Neuronal stem cell (in vitro differentiated cells): ENCODE measurements at regions not wholly inside any gene's neighbourhood (a gene's known extent, or its start where the extent isn't known, plus 50 kb on each side); places are given as distances from the start of the nearest gene placed in this dataset.
"Not testable (repeated sequence)": the region's sequence is repeated elsewhere in the genome, so short reads cannot be mapped to it uniquely, and the experiment has no call there.

Source experiments
- DNase-seq: peaks from one replicate; pipeline ENCODE4 v3.0.0-alpha.2; 2013; ENCODE audit warnings: low spot score
- H2AFZ ChIP-seq: one replicate; pipeline ENCODE4 v1.6.1; 2013; ENCODE audit warnings: mild to moderate bottlenecking, low read length, inconsistent platforms
- H2AK5ac ChIP-seq: 2 replicates; pipeline ENCODE4 v1.6.1; 2013; ENCODE audit warnings: low read depth, mild to moderate bottlenecking, inconsistent platforms, low read length, moderate library complexity, mixed read lengths
- H2BK120ac ChIP-seq: 2 replicates; pipeline ENCODE4 v1.6.1; 2013; ENCODE audit warnings: low read depth, mild to moderate bottlenecking, inconsistent platforms, low read length, moderate library complexity, mixed read lengths
- H2BK12ac ChIP-seq: one replicate; pipeline ENCODE4 v1.6.1; 2013; ENCODE audit warnings: low read length, inconsistent platforms
- H2BK15ac ChIP-seq: 2 replicates; pipeline ENCODE4 v1.6.1; 2013; ENCODE audit warnings: mild to moderate bottlenecking, low read length, inconsistent platforms, mixed read lengths
- H2BK5ac ChIP-seq: one replicate; pipeline ENCODE4 v1.6.1; 2013; ENCODE audit warnings: inconsistent platforms, mild to moderate bottlenecking, low read length, moderate library complexity
- H3K14ac ChIP-seq: one replicate; pipeline ENCODE4 v1.6.1; 2013; ENCODE audit warnings: low read length, inconsistent platforms
- H3K18ac ChIP-seq: 2 replicates; pipeline ENCODE4 v1.6.1; 2013; ENCODE audit warnings: low read length, inconsistent platforms
- H3K23ac ChIP-seq: 2 replicates; pipeline ENCODE4 v1.6.1; 2013; ENCODE audit warnings: low read depth, mild to moderate bottlenecking, mixed read lengths, low read length, inconsistent platforms; ENCODE audit not compliant: poor library complexity
- H3K27ac ChIP-seq: replicated peaks from 3 replicates; pipeline ENCODE4 v1.5.1; 2013; ENCODE audit warnings: low read length, inconsistent platforms
- H3K27me3 ChIP-seq, 3 experiments: 2 replicates each; pipeline ENCODE4 v1.6.1; 2013; ENCODE audit warnings: low read length in 3 of 3, mild to moderate bottlenecking in 2 of 3, inconsistent platforms in 1 of 3, low read depth in 1 of 3, mixed read lengths in 1 of 3, moderate library complexity in 1 of 3; ENCODE audit not compliant: control insufficient read depth in 3 of 3, insufficient read depth in 3 of 3
- H3K36me3 ChIP-seq, 2 donors: replicated peaks in 1 of 2; 2 replicates each; pipeline ENCODE4 v1.6.1; 2013; ENCODE audit warnings: low read length in 2 of 2; ENCODE audit not compliant: control insufficient read depth in 2 of 2, insufficient read depth in 2 of 2
- H3K4ac ChIP-seq: 2 replicates; pipeline ENCODE4 v1.6.1; 2013; ENCODE audit warnings: inconsistent platforms, mild to moderate bottlenecking, low read length, moderate library complexity
- H3K4me1 ChIP-seq, 2 donors: 1 replicate in 1 of 2; 2 replicates in 1 of 2; pipeline ENCODE4 v1.6.1; 2013; ENCODE audit warnings: low read length in 2 of 2, low read depth in 1 of 2; ENCODE audit not compliant: control insufficient read depth in 2 of 2, insufficient read depth in 1 of 2
- H3K4me2 ChIP-seq: one replicate; pipeline ENCODE4 v1.6.1; 2013; ENCODE audit warnings: mild to moderate bottlenecking, low read length, inconsistent platforms; ENCODE audit not compliant: insufficient read depth, poor library complexity, severe bottlenecking
- H3K4me3 ChIP-seq, 2 donors: 2 replicates each; pipeline ENCODE4 v1.5.1; 2013; ENCODE audit warnings: low read length in 2 of 2, mild to moderate bottlenecking in 2 of 2, inconsistent platforms in 1 of 2, moderate library complexity in 1 of 2
- H3K79me1 ChIP-seq: one replicate; pipeline ENCODE4 v1.6.1; 2013; ENCODE audit warnings: low read depth, mild to moderate bottlenecking, inconsistent platforms, low read length, moderate library complexity
- H3K9ac ChIP-seq: one replicate; pipeline ENCODE4 v1.6.1; 2013; ENCODE audit warnings: mild to moderate bottlenecking, low read depth, low read length, inconsistent platforms; ENCODE audit not compliant: poor library complexity
- H3K9me3 ChIP-seq, 2 donors: replicated peaks in 1 of 2; 2 replicates each; pipeline versions ENCODE3 to v1.6.1; 2013; ENCODE audit warnings: low read length in 2 of 2, mild to moderate bottlenecking in 2 of 2, inconsistent platforms in 1 of 2, low read depth in 1 of 2, mixed read lengths in 1 of 2, moderate library complexity in 1 of 2; ENCODE audit not compliant: control insufficient read depth in 2 of 2, insufficient read depth in 1 of 2
- H4K8ac ChIP-seq: one replicate; pipeline ENCODE4 v1.6.1; 2013; ENCODE audit warnings: low read depth, mild to moderate bottlenecking, inconsistent platforms, low read length, moderate library complexity
- H4K91ac ChIP-seq: one replicate; pipeline ENCODE4 v1.6.1; 2013; ENCODE audit warnings: low read length, low read depth, mild to moderate bottlenecking, inconsistent platforms; ENCODE audit not compliant: poor library complexity
- whole genome bisulfite sequencing, 2 donors: extraction: QIAGEN DNeasy Blood & Tissue Kit; methylation state at CpG; one replicate each; pipeline ENCODE4 v1.1.7; 2013; ENCODE audit warnings: missing lambda C conversion rate in 2 of 2, mixed read lengths in 1 of 2; ENCODE audit not compliant: insufficient read length in 2 of 2, insufficient replicate concordance in 1 of 2; ENCODE audit errors: extremely low coverage in 2 of 2; 5-methylcytosine and 5-hydroxymethylcytosine counted together

DNA sequence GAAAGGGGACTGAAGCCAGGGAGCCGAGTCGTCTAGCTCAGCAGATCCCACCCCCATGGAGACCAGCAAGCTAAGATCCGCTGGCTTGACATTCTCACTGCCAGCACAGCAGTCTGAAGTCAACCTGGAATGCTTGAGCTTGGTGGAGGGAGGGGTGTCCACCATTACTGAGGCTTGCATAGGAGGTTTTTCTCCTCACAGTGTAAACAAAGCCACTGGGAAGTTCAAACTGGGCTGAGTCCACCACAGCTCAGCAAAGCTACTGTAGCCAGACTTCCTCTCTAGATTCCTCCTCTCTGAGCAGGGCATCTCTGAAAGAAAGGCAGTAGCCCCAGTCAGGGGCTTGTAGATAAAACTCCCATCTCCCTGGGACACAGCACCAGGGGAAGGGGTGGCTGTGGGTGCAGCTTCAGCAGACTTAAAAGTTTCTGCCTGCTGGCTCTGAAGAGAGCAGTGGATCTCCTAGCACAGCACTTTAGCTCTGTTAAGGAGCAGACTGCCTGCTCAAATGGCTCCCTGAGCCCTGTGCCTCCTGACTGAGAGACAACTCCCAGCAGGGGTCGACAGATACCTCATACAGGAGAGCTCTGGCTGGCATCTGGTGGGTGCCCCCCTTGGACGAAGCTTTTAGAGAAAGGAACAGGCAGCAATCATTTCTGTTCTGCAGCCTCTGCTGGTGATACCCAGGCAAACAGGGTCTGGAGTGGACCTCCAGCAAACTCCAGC lies 942.0 kb upstream of the ROBO1 start:
- no CpG with 5 or more reads among the region's 5 CpGs for WGBS, 2 donors
- not testable (repeated sequence) for H2BK5ac ChIP-seq, H3K27me3 ChIP-seq, H3K4me2 ChIP-seq, H3K4me1 ChIP-seq, H2AFZ ChIP-seq, H2BK15ac ChIP-seq, H2BK12ac ChIP-seq, H3K36me3 ChIP-seq, H3K79me1 ChIP-seq, H3K4me3 ChIP-seq, H3K18ac ChIP-seq, DNase-seq, H3K27ac ChIP-seq, H4K8ac ChIP-seq, H3K4ac ChIP-seq, H2BK120ac ChIP-seq, H3K9me3 ChIP-seq, H3K23ac ChIP-seq, H3K9ac ChIP-seq, H3K14ac ChIP-seq, H4K91ac ChIP-seq, H2AK5ac ChIP-seq

DNA sequence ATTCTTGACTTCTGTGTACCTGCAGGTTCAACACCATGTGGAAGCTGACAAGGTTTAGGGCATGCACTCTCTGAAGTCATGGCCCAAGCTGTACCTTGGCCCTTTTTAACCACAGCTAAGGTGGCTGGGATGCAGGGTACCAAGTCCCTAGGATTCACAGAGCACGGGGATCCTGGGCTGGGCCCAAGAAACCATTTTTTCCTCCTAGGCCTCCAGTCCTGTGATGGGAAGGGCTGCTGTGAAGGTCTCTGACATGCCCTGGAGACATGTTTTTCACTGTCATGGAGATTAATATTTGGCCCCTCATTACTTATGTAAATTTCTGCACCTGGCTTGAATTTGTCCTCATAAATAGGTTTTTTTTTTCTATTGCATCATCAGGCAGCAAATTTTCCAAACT lies 937.5 kb upstream of the ROBO1 start:
- Histone ChIP-seq H4K91ac (no peak overlapping the region), H4K8ac (no peak overlapping the region)
- WGBS, 2 donors, result no CpG with 5 or more reads among the region's 1 CpG

DNA sequence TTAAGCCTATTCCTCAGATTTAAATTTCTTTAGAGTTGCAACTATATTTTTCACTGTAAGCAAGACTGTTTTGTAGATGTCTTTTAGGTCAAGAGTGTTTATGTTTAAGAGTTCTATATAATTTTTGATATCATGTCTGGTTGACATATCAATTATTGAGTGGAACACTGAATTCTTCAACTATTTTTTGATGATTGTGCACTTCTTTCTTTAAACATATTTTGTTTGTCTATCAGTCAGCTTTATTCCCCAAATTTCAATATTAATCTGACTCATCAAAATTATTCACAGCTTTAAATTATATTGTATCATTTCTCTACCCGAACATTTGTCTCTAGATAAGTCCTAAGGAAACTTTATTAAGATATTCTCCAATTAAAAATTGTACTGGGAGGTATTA lies 933.6 kb upstream of the ROBO1 start:
- H2BK15ac ChIP-seq, result no peak overlapping the region
- peaks cover 0 to 4% of the 10 kb centered on the region in 2 donors for H3K9me3 ChIP-seq
- H3K79me1 ChIP-seq, result no peaks in the 10 kb centered on the region
- H2BK5ac ChIP-seq, result no peak overlapping the region
- H4K8ac ChIP-seq, result no peak overlapping the region
- H3K4me1 ChIP-seq, result no peaks in the 10 kb centered on the region
- H3K4me2 ChIP-seq, result no peak overlapping the region
- H3K36me3 ChIP-seq, result no peaks in the 10 kb centered on the region
- no CpG with 5 or more reads among the region's 1 CpG for WGBS, 2 donors
- H3K27ac ChIP-seq, result no peak overlapping the region
- no peak overlapping the region for H3K4me3 ChIP-seq
- H4K91ac ChIP-seq, result no peak overlapping the region
- H2AK5ac ChIP-seq, result no peak overlapping the region
- H2BK12ac ChIP-seq, result no peak overlapping the region
- H3K23ac ChIP-seq, result no peak overlapping the region
- H3K9ac ChIP-seq, result no peak overlapping the region
- H3K18ac ChIP-seq, result no peak overlapping the region
- H2BK120ac ChIP-seq, result no peak overlapping the region
- no peak overlapping the region for H2AFZ ChIP-seq
- no peak overlapping the region for H3K14ac ChIP-seq
- no peak for DNase-seq
- no peaks in the 10 kb centered on the region for H3K27me3 ChIP-seq
- no peak overlapping the region for H3K4ac ChIP-seq

More for the DNA sequence above, 937.5 kb upstream of the ROBO1 start:
- Histone ChIP-seq H3K27me3 (no peaks in the 10 kb centered on the region), H2AFZ (no peak overlapping the region), H3K27ac (no peak overlapping the region), H2BK5ac (no peak overlapping the region), H3K14ac (no peak overlapping the region), H2BK12ac (no peak overlapping the region), H3K36me3 (no peaks in the 10 kb centered on the region), H3K79me1 (no peaks in the 10 kb centered on the region), H3K9me3 (peaks cover 0 to 4% of the 10 kb centered on the region in 2 donors), H2AK5ac (no peak overlapping the region), H2BK120ac (no peak overlapping the region), H3K9ac (no peak overlapping the region), H3K23ac (no peak overlapping the region), H3K4me3 (no peak overlapping the region), H3K4ac (no peak overlapping the region), H3K18ac (no peak overlapping the region), H3K4me2 (no peak overlapping the region), H2BK15ac (no peak overlapping the region), H3K4me1 (no peaks in the 10 kb centered on the region)
- DNase-seq, result no peak

DNA sequence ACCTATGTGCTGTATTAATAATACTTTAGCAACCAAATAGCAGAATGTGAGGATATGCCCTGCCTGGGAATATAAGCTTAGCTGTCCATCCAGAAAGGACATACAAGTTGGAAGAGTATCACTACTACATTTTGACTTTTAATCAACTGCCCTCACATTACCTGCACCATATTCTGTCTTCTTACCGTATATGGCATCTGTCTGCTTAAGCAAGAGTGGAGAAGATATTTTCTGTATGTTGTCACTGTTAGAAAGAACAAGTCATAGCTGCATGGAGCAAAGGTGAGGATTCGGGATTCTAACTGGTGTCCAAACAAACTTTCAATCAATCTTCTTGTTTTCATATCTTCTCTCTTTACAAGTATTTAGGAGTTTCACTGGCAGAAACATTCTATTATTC lies 929.5 kb upstream of the ROBO1 start:
- Histone ChIP-seq H3K4ac (no peak overlapping the region), H2BK15ac (no peak overlapping the region), H3K14ac (no peak overlapping the region), H2AK5ac (no peak overlapping the region), H3K27me3 (no peaks in the 10 kb centered on the region), H3K18ac (no peak overlapping the region), H2BK120ac (no peak overlapping the region), H3K36me3 (no peaks in the 10 kb centered on the region), H3K4me2 (no peak overlapping the region), H3K79me1 (no peaks in the 10 kb centered on the region), H3K23ac (no peak overlapping the region), H4K91ac (no peak overlapping the region), H3K4me1 (no peaks in the 10 kb centered on the region), H2BK12ac (no peak overlapping the region), H2BK5ac (no peak overlapping the region), H3K27ac (no peak overlapping the region), H3K9ac (no peak overlapping the region), H3K4me3 (no peak overlapping the region), H2AFZ (no peak overlapping the region), H3K9me3 (no peaks in the 10 kb centered on the region), H4K8ac (no peak overlapping the region)
- no peak for DNase-seq
- WGBS, 2 donors, result no CpG with 5 or more reads among the region's 2 CpGs
